ENCODE measurements at regions not wholly inside any gene's neighbourhood (a gene's known extent, or its start where the extent isn't known, plus 50 kb on each side); places are given as distances from the start of the nearest gene placed in this dataset.

DNA sequence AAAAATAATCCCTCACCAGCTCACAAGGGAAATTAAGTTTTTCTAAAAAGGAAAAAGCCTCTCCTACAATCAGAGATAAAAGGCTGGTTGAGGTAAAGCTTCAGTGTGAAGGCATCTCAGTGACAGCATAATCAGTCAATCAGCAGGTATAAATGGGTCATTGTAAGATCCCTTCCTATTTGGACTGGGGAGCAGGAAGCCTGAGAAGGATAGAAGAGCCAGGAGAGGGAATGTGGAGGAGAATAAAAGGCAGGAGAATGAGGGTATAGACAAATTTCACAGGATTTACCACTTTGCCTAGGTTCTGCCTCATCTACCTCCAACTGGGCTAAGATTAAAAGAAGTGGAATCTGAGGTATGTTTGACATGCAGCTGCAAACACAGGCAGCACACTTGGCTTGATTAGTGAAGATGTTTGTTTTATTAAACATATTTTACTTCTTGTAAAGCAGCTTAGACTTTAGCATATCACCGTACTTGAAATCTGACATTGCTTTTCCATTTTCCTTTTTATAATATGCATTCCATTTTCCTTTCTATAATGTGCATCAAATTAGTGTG is 479.1 kb upstream of the USP15 start:
- no peak for DNase-seq (ENCODE audit: low read depth)

DNA sequence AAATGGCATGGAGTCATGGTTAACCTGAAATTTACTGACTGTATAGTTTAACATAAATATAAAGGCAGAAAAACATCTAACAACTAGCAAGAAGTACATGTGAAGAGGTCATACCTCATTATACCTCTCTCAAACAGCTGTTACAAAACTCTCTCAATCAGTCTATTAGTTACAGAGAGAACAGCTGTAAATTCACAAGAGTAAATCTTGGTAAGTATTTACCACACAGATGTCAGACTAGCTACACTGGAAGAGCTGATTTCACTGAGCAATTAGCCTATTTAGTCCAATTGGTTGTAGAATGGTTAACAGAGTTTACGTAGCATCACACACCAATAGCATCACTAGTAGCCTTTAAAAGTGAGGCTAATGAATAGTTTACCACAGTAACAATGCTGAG is 463.4 kb upstream of the USP15 start:
- DNase-seq (ENCODE audit: low read depth), result no peak

GRCh38 chr12:61797266-61797665 is 462.9 kb upstream of the USP15 start:
- no peak for DNase-seq (ENCODE audit: low read depth)

- DNase-seq (ENCODE audit: low read depth), result no peak
Measured at GRCh38 chr12:61798778-61799177, 461.4 kb upstream of the USP15 start.

GRCh38 chr12:61804301-61804700 is 455.9 kb upstream of the USP15 start:
- no peak for DNase-seq (ENCODE audit: low read depth)

DNA sequence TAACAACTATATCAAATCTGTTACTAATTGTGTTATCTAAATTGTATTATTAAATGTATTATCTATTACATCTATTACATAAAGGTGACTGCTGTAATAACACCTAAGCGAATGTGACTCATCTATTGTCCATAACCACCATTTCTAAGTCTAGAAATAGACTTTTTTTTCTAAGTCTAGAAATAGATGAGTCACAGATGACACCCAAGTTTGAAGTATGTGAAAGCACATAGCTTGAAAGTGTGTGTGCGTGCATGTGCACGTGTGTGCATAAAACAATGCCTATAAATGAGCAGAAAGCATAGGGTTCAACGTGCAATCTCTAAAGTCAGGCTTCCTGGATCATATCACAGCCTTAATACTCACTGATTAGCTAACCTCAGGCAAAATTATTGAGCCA is 451.3 kb upstream of the USP15 start:
- DNase-seq (ENCODE audit: low read depth), result no peak

GRCh38 chr12:61810486-61810885 is 449.7 kb upstream of the USP15 start:
- no peak for DNase-seq (ENCODE audit: low read depth)

DNA sequence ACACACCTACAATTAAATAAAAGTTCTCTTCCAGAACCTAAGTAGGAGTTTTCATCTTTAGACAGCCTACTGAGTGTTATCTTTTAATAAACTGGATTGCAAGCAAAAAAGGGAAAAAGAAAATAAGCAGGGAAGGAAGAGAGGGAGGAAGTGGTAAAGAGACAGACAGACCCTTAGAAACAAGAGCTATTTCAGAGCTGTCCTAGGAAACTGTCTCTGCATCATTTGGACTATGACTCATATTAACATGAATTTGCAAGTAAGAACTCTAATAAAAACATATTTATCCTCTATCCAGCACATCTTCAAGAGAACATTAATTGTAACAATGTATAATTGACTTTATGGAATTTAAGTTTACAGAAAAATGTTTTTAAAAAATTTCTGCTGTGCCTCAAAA is 438.8 kb upstream of the USP15 start:
- DNase-seq (ENCODE audit: low read depth), result no peak

- DNase-seq (ENCODE audit: low read depth), result no peak
Measured at GRCh38 chr12:61823102-61823501, 437.1 kb upstream of the USP15 start.

- DNase-seq (ENCODE audit: low read depth), result no peak
Measured at GRCh38 chr12:61846765-61847164, 413.4 kb upstream of the USP15 start.

GRCh38 chr12:61848893-61849292 is 411.3 kb upstream of the USP15 start:
- DNase-seq (ENCODE audit: low read depth), result no peak

DNA sequence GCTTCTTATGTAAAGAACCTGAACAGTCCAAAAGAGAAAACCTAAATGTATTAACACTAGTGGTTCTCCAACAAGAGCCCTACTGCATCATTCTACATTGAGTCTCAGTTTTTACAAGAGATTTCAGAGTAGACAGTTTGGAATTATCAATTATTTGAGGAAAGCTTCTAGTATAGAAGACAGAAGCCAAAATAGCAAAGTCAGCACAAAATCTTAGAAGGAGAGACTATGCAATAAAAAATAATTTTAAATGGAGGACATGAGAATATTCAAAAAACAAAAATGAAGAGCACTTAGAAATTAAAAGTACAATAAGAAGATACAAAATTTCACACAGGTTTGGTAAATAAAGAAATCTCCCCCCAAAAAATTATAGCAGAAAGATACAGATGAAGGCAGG is 406.3 kb upstream of the USP15 start:
- no peak for DNase-seq (ENCODE audit: low read depth)

GRCh38 chr12:61854902-61855301 is 405.3 kb upstream of the USP15 start:
- no peak for DNase-seq (ENCODE audit: low read depth)

DNA sequence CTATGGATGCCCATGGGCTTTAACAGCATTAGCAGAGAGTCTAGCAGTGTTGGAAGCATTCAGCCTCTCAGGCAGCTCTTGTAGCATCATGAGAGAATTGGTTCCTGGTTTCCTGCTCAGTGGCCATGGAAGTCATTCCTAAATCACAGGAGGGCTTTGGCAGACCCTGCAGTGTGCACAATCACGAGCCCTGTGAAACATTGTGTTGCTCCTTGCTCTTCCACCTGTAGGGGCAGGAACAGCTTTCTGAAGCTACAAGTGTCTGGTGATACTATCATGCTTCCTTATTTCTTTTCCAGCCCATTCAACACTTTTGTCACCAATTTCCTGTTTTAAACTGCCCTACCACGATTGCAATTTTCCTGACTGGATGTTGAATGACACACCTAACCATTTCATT is 402.2 kb upstream of the USP15 start:
- no peak for DNase-seq (ENCODE audit: low read depth)

DNA sequence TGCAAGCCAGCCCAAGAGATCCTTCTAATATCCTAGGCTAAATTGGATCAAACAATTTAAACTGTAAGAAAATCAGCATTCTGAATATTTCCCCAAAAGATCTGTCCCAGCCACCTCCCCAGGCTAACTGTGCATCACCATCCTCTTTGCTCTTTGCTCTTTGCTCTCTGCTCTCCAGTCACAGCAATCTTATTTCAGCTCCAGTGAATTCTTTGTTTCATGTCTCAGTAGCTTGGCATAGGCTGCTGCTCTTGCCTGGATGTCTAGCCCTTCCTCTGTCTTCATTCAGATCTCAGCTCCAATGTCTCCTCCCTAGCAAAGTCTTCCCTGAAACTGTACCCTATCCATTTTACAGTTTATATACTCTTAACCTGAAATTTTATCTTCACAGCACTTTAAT is 399.8 kb upstream of the USP15 start:
- DNase-seq (ENCODE audit: low read depth), result no peak

DNA sequence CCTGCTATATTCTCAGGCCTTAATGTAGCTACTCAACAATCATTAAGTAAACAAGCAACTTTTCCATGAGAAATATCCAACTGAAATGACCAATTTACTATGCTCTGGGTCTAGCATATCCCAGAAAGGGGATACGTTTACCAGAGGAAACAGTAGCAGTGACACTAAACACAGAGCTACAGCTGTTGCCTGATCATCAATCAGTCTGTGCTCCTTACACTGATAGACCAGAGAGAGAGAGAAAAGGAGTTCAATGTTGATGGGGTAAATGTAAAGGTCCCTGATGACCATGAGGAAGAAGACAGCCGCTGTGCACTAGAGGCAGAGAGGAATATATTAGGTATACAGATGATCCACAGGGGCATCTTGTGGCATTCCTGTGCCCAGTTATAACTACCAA is 397.2 kb upstream of the USP15 start:
- DNase-seq (ENCODE audit: low read depth), result no peak

DNA sequence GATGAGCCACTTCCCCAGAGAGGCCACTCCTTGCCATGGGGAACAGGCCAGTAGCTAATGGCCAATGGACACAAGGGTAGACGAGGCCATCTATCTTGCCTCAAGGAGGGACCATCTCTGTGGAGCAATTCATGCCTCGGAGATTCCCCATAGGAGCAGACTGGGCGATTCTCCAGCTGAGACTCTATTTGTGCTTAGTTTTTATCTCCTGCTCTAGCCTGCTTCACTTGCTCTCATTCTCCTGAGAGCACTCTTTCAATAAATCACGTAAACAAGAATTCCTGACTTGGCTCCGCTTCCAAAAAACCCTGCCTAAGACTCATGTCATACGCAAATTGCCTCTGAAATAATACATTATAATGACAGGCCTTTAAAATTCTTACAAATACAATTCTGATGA is 396.4 kb upstream of the USP15 start:
- no peak for DNase-seq (ENCODE audit: low read depth)

DNA sequence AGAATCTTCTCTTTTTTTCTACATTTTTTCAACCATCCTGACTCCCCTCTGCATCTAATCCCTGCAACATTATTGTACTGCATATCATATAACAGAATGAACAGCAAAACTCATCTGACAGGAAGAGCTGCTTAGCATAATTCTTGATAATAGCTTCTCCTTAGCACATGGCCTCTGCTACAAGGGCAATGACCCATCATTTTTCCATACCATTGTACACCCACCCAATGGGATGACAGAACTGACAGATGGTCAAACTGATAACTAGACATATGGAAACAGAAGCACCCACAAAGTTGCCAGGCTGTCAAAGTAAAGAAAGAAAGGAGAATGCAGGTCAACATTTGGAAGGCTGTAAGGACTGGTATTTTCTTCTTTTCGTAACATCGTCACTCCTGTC is 390.4 kb upstream of the USP15 start:
- no peak for DNase-seq (ENCODE audit: low read depth)

DNA sequence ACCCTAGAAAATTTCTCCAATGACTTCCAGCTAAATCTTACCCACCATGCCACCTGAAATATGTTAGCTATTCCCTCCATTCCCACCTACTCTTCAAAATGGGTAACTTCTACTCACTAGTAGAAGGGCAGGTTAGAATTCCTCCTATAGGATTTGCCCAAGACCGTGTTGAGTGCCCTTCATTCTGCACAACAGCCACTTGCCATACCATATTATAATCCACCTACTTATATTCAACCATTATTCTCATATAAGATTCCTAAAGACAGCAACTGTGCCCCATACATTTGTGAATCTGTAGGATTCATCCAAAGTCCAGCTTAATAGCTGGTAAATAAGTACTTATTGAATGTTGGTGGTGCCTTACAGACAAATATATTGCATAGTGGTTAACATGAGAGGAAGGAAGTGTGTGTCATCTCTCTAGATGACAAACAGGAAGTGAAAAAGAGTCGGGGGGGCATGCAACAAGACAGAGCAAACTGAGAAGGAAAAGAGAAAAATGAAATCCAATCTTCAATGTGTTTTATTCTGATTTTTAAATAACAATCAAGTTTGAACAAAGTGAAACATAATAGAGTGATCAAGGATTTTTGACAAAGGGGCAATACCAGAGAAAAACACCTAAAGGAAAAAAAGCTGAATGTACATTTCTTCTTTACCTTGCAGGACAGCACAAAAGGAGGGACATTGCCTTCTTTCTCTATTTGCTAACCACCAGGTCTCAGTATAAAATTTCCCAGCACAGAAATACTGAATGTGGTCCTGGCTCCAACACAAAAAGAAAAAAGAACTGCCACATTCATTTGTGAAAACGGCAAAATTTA is 389.3 kb upstream of the USP15 start:
- DNase-seq (ENCODE audit: low read depth), result no peak

GRCh38 chr12:61871485-61871810 is 388.8 kb upstream of the USP15 start:
- no peak for DNase-seq (ENCODE audit: low read depth)

DNA sequence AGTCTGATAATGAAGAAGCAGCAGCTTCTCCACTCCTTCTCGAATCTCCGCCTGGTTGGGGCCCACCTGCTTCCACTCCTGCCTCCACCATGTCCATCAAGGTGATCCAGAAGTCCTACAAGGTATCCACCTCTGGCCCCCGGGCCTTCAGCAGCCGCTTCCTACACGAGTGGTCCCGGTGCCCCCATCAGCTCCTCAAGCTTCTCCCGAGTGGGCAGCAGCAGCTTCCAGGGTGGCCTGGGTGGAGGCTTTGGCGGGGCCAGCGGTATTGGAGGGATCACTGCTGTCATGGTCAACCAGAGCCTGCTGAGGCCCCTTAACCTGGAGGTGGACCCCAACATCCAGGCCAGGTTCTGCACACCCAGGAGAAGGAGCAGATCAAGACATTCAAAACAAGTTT is 381.0 kb upstream of the USP15 start:
- DNase-seq (ENCODE audit: low read depth), result no peak

DNA sequence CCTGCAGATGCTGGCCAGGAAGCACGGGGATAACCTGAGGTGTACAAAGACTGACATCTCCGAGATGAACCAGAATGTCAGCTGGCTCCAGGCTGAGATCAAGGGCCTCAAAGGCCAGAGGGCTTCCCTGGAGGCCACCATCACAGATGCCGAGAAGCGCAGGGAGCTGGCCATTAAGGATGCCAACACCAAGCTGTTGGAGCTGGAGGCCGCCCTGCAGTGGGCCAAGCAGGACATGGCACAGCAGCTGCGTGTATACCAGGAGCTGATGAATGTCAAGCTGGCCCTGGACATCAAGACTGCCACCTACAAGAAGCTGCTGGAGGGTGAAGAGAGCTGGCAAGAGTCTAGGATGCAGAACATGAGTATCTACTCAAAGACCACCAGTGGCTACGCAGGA is 380.0 kb upstream of the USP15 start:
- DNase-seq (ENCODE audit: low read depth), result no peak

DNA sequence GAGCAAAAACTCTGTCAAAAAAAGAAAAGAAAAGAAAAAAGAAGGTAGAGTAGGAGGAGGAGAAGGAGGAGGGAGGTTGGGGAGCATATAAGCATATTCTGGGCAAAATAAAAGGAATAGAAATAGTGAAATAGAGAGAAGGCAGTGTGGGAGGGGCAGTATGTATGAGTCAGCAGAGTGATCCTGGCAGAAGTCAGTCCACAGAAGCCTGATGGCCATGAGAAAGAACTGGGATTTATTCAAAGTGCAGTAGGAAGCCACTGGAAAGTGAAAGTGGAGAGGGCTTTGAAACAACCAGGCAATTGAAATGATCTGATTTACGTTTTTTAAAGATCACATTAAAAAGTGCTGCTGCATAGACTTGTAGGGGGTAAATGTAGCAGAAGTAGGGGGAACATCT is 368.6 kb upstream of the USP15 start:
- no peak for DNase-seq (ENCODE audit: low read depth)

DNA sequence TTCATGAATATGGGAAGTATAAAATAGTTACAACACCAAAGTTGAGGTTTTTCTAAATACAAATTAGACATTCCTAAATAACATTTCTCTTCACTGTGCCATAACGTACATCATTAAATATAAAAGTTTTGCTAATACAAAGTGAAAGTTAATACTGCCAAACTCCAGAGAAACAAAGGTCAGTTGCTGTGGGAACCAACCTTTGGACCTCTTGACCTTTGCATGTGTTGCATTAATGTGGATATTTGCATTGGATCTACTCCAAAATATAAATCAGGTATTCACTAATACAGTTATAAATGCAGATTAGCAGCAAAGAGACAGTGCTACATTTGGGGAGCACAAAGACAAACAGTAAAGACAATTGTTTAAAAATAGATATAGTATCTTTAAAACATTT is 366.0 kb upstream of the USP15 start:
- no peak for DNase-seq (ENCODE audit: low read depth)

Data from HS-27A (cell line).